Psoas muscle (tissue), 7 donors: ENCODE measurements at regions not wholly inside any gene's neighbourhood (a gene's known extent, or its start where the extent isn't known, plus 50 kb on each side); places are given as distances from the start of the nearest gene placed in this dataset.

Experiments
- ATAC-seq, 4 donors: fragments of 200-7000 bp; cut with Tn5 transposase; one replicate each; pipeline ENCODE4 v1.9.1; 2020; ENCODE audit warnings: moderate library complexity in 3 of 4, mild to moderate bottlenecking in 2 of 4
- DNase-seq, 2 donors: peaks; one replicate each; pipeline ENCODE4 v3.0.0-alpha.2; 2020
- H3K27ac ChIP-seq: fragments of 200-600 bp; one replicate; pipeline ENCODE4 v1.8.0; 2022
- H3K27me3 ChIP-seq, 3 donors: fragments of 200-600 bp in 1 of 3; one replicate each; pipeline versions ENCODE4 v1.6.1 to v1.8.0; 2013 to 2022; ENCODE audit warnings: low read length in 2 of 3, mild to moderate bottlenecking in 2 of 3, moderate library complexity in 1 of 3; ENCODE audit not compliant: insufficient read depth in 3 of 3
- H3K36me3 ChIP-seq, 2 donors: fragments of 200-600 bp in 1 of 2; one replicate each; pipeline versions ENCODE4 v1.6.1 to v1.8.0; 2013 to 2022; ENCODE audit warnings: low read depth in 1 of 2, mild to moderate bottlenecking in 1 of 2, moderate library complexity in 1 of 2; ENCODE audit not compliant: insufficient read depth in 1 of 2
- H3K4me1 ChIP-seq: fragments of 200-600 bp; one replicate; pipeline ENCODE4 v1.8.0; 2022
- H3K4me3 ChIP-seq: fragments of 200-600 bp; one replicate; pipeline ENCODE4 v1.8.0; 2022; ENCODE audit warnings: mild to moderate bottlenecking
- H3K9me3 ChIP-seq: fragments of 200-600 bp; one replicate; pipeline ENCODE4 v1.8.0; 2022
- CTCF ChIP-seq: fragments of 200-600 bp; IDR thresholded peaks from one replicate; pipeline ENCODE4 v1.8.0; 2022; ENCODE audit warnings: antibody characterized with exemption
- WGBS, 3 donors: extraction: QIAGEN DNeasy Blood & Tissue Kit; methylation state at CpG; one replicate each; pipeline versions ENCODE4 v1.1.6 to v1.1.7; 2013; 5-methylcytosine and 5-hydroxymethylcytosine counted together
- intact Hi-C, 2 donors: fragments of 100-400 bp; cut with DNase I; formaldehyde crosslinking; loops; one replicate each; pipeline versions ENCODE4 v1.11.0 to v1.14.2; 2022
- donor health status: healthy with polysubstance abuse.
- donor health status: DM: no; HTN: no; CAD: no; lungs with moderate emphysema.
- donor health status: Bipolar disorder and iron deficiency.
- donor health status: healthy.
- donor health status: DM: yes; HTN: yes; CAD: no.
- donor health status: DM: no; HTN: no; CAD: no.
- donor health status: DM: yes; HTN: yes; CAD: no.

DNA sequence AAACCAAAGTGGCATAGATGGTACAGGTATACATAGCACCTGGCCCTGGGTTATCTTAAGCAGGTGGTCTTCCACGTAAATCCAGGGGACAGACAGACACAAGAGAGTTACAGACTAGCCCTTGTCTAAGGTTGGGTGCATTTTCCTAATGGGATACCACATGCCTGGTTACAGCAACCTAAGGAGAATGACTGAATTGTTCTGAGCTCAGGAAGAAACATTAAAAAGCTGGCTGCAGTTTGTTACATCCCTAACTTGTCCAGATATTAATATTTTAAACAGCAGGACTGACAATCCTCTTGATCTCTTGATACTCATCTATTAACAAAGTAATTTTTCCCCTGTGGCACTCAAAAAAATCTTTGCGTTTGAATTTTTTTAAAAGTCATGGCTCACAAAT is 102.2 kb upstream of the SERP2 start:
- peak overlapping the region; percentile 90 for H3K27ac ChIP-seq
- 21 to 37% (median 22%) methylated on average over 2 of the region's 2 CpGs for WGBS, 3 donors
- H3K4me1 ChIP-seq, result peaks cover 38% of the 10 kb centered on the region
- H3K4me3 ChIP-seq, result no peak overlapping the region
- no peaks in the 10 kb centered on the region for H3K36me3 ChIP-seq
- no peaks in the 10 kb centered on the region for H3K9me3 ChIP-seq
- no peaks in the 10 kb centered on the region for H3K27me3 ChIP-seq
- ATAC-seq (peak in 1 of 4 donors; percentile 14), DNase-seq (no peak)
- intact Hi-C loops, result loop anchor here (2.0 kb wide), 1 partner anchor 35 kb away; no protein-coding TSS in a partner anchor
- no peak for TF ChIP-seq CTCF

DNA sequence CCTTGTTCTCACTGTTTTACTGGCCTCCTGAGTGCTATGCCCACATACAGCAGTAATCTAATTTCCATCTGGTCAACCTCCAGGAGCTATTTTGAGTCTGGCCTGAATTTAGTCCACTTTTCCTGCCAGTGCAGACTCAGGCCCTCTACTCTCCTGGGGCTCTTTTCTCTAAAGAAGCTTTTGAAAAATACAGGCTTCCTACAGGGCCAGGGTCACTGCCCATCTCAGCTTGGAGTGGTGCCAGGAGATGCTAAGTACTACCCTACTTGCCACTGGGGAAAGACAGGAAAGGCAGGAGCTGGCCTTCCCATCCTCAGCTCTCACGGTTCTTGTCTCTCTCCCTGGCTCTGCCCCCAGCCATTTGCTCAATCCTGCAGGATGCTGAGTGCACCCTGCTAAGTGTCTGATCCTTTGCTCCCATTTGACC is 101.7 kb upstream of the SERP2 start:
- Histone ChIP-seq H3K4me1 (peaks cover 38% of the 10 kb centered on the region), H3K9me3 (no peaks in the 10 kb centered on the region), H3K27me3 (no peaks in the 10 kb centered on the region), H3K4me3 (no peak overlapping the region), H3K36me3 (no peaks in the 10 kb centered on the region), H3K27ac (peak overlapping the region; percentile 90)
- WGBS, 3 donors, result 0 to 13% (median 5%) methylated on average over 1 of the region's 1 CpG
- ATAC-seq (peak; percentile 64 to 85 (median 78)), DNase-seq (peak; percentile 56 to 80)
- intact Hi-C loops, result loop anchor here (2.0 kb wide), 2 partner anchors 29 to 35 kb away; no protein-coding TSS in a partner anchor
- no peak for TF ChIP-seq CTCF

GRCh38 chr13:44272692-44273091 is 100.9 kb upstream of the SERP2 start:
- Histone ChIP-seq H3K27me3 (no peaks in the 10 kb centered on the region), H3K9me3 (no peaks in the 10 kb centered on the region), H3K4me3 (no peak overlapping the region), H3K27ac (peak overlapping the region; percentile 90), H3K36me3 (no peaks in the 10 kb centered on the region), H3K4me1 (peaks cover 38% of the 10 kb centered on the region)
- 57 to 81% (median 63%) methylated on average over 3 of the region's 3 CpGs for WGBS, 3 donors
- ATAC-seq, result no peak
- TF ChIP-seq CTCF, result no peak
- intact Hi-C loops, result loop anchor here in 1 of 2 donors (2.0 kb wide), 1 partner anchor 28 kb away; no protein-coding TSS in a partner anchor
- no peak for DNase-seq

- H3K4me1 ChIP-seq, result peaks cover 38% of the 10 kb centered on the region
Measured at GRCh38 chr13:44273216-44273615, 100.4 kb upstream of the SERP2 start.

More at GRCh38 chr13:44273216-44273615, 100.4 kb upstream of the SERP2 start:
- DNase-seq (no peak), ATAC-seq (no peak)
- H3K27me3 ChIP-seq, result no peaks in the 10 kb centered on the region
- no peaks in the 10 kb centered on the region for H3K9me3 ChIP-seq
- TF ChIP-seq CTCF, result no peak
- intact Hi-C loops, result loop anchor here in 1 of 2 donors (2.0 kb wide), 1 partner anchor 28 kb away; no protein-coding TSS in a partner anchor
- peak overlapping the region; percentile 71 for H3K27ac ChIP-seq
- H3K4me3 ChIP-seq, result no peak overlapping the region
- no peaks in the 10 kb centered on the region for H3K36me3 ChIP-seq
- 98 to 99% (median 98%) methylated on average over 5 of the region's 5 CpGs for WGBS, 3 donors
